Ascending aorta (tissue), 2 donors: ENCODE measurements at regions not wholly inside any gene's neighbourhood (a gene's known extent, or its start where the extent isn't known, plus 50 kb on each side); places are given as distances from the start of the nearest gene placed in this dataset.

Source experiments
- DNase-seq, 2 donors: peaks; one replicate each; pipeline ENCODE4 v3.0.0-alpha.2; 2019; ENCODE audit warnings: low spot score in 2 of 2
- H3K27ac ChIP-seq, 2 donors: fragments of 200-600 bp; sonication (generic); one replicate each; pipeline ENCODE4 v1.5.1; 2016 to 2017; ENCODE audit warnings: mild to moderate bottlenecking in 1 of 2
- H3K27me3 ChIP-seq: fragments of 200-600 bp; sonication (generic); one replicate; pipeline ENCODE4 v1.5.1; 2017
- H3K36me3 ChIP-seq, 2 donors: fragments of 200-600 bp; sonication (generic); one replicate each; pipeline ENCODE4 v1.5.1; 2016
- H3K4me1 ChIP-seq, 2 donors: fragments of 200-600 bp; sonication (generic); one replicate each; pipeline ENCODE4 v1.5.1; 2016 to 2017; ENCODE audit warnings: mild to moderate bottlenecking in 1 of 2
- H3K4me3 ChIP-seq, 2 donors: fragments of 200-600 bp; sonication (generic); one replicate each; pipeline ENCODE4 v1.5.1; 2016 to 2017; ENCODE audit warnings: mild to moderate bottlenecking in 1 of 2
- H3K9me3 ChIP-seq, 2 donors: fragments of 200-600 bp; sonication (generic); one replicate each; pipeline ENCODE4 v1.5.1; 2016
- intact Hi-C: fragments of 100-400 bp; cut with DNase I; formaldehyde crosslinking; loops from one replicate; pipeline ENCODE4 v1.15.1; 2023
- TF ChIP-seq, protein P1 (sequence below), 3 experiments: fragments of 200-600 bp in 2 of 3; fragments of 450-650 bp in 1 of 3; sonication (generic) in 2 of 3; IDR thresholded peaks; one replicate each; pipeline ENCODE4 v1.5.1; 2016 to 2019; ENCODE audit warnings: antibody characterized with exemption in 3 of 3, mild to moderate bottlenecking in 1 of 3, moderate library complexity in 1 of 3

DNA sequence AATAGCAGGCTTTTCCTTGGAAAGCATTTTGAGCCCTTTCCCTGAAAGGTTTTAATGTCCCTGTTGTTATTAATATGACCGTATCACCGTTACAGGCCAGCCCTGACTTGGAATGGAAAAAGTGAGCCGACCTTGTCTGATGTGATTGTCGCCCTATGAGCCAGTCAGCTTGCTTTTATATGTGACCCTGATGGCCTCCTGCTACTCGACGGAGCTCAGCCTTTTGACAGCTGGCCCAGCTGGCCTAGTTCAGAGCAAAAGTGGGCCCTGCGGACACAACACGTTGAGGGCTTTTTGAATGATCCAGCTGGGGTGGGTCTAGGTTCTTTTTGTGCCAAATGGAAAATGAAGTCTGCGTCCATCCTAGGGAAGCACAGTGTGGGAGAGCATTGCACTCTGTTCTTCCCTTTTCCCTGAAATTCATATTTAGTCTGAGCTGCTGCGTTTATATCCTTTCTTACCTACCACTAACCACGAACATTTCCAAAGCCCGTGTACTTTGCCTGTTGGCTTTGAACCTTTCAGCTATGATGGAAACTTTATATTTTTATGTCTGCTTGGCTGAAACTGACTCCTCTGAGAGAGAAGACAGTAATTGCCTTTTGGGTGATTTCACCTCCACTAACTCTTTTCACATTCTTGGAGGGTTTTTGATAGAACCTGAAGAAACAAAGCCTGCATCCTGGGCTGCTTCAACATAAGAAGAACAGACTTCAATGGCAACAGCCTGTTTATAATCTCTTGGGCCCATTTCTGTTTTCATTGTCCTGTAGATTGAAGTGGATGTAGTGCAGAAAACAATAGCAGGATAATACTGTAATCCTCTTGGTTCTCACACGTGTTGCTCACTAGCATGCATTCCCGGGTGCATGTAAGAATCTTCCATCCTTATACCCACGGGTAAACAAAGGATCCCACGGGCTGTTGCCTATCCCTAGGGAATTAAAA is 121.8 kb upstream of the HDGFL1 start:
- Histone ChIP-seq H3K36me3 (no peaks in the 10 kb centered on the region), H3K4me3 (no peak overlapping the region), H3K27me3 (no peaks in the 10 kb centered on the region), H3K4me1 (peaks cover 0 to 5% of the 10 kb centered on the region in 2 donors), H3K9me3 (no peaks in the 10 kb centered on the region), H3K27ac (peak overlapping the region; percentile 56 to 59)
- intact Hi-C loops: no loop called here
- TF ChIP-seq, protein P1, sequence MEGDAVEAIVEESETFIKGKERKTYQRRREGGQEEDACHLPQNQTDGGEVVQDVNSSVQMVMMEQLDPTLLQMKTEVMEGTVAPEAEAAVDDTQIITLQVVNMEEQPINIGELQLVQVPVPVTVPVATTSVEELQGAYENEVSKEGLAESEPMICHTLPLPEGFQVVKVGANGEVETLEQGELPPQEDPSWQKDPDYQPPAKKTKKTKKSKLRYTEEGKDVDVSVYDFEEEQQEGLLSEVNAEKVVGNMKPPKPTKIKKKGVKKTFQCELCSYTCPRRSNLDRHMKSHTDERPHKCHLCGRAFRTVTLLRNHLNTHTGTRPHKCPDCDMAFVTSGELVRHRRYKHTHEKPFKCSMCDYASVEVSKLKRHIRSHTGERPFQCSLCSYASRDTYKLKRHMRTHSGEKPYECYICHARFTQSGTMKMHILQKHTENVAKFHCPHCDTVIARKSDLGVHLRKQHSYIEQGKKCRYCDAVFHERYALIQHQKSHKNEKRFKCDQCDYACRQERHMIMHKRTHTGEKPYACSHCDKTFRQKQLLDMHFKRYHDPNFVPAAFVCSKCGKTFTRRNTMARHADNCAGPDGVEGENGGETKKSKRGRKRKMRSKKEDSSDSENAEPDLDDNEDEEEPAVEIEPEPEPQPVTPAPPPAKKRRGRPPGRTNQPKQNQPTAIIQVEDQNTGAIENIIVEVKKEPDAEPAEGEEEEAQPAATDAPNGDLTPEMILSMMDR (IDR thresholded peaks at IDR 0.05): no peak
- DNase-seq: no peak

DNA sequence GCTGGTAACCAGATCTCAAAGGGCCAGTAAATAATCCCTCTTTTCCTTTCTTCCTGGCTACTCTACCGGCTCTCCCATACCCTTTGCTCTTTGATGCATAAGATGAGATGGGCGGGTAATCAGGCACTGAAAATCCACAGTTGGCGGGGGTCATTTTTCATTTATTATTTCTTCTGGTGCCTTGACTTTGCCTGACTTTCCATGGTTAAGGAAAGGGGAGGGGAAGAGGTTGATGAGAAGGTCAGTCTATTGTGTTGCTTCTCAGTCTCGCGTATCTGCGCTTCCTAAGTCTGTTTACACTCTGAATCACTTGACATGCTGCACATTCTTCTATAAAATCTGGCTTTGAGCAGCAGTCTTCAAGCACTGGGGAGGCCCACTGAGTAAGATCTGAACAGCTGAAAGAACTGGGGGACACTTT is 121.1 kb upstream of the HDGFL1 start:
- Histone ChIP-seq H3K4me3 (no peak overlapping the region), H3K9me3 (no peaks in the 10 kb centered on the region), H3K27me3 (no peaks in the 10 kb centered on the region), H3K27ac (peak overlapping the region in 1 of 2 donors; percentile 59), H3K36me3 (no peaks in the 10 kb centered on the region), H3K4me1 (peaks cover 0 to 5% of the 10 kb centered on the region in 2 donors)
- TF ChIP-seq, protein P1 (IDR thresholded peaks at IDR 0.05): no peak
- DNase-seq: no peak
- intact Hi-C loops: no loop called here

DNA sequence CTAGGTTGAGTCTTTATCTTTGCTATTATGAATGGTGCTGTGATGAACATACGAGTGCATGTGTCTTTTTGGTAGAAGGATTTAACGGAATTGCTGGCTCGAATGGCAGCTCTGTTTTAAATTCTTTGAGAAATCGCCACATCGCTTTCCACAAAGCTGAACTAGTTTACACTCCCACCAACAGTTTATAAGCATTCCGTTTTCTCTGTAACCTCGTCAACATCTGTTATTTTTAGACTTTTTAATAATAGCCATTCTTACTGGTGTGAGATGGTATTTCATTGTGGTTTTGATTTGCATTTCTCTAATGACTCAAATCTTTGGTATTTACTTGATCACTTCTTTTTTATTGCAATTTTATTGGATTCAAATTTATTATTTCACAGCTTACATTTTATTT is 117.4 kb upstream of the HDGFL1 start:
- H3K9me3 ChIP-seq: peaks cover 0 to 4% of the 10 kb centered on the region in 2 donors
- intact Hi-C loops: no loop called here
- TF ChIP-seq, protein P1 (IDR thresholded peaks at IDR 0.05): no peak

DNA sequence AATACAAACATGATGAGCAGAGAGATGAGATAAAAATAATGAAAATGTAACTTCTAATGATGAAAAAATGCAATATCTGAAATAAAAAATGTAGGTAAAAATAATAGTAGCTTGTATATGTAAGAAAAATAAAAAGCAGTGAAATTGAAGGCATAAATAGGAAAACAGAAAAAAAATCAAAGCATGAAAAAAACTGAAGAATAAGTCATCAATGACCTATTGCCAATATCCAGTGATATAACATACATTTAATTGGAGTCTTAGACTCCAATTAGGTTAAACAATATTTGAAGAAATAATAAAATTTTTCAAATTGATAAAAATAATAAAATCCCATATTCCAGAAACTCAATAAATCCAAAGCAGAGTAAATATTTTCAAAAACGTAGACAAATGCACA is 114.0 kb upstream of the HDGFL1 start:
- no peak for DNase-seq
- no peaks in the 10 kb centered on the region for H3K4me1 ChIP-seq
- H3K27ac ChIP-seq: no peak overlapping the region
- no peaks in the 10 kb centered on the region for H3K27me3 ChIP-seq
- H3K36me3 ChIP-seq: no peaks in the 10 kb centered on the region
- intact Hi-C loops: no loop called here
- no peak overlapping the region for H3K4me3 ChIP-seq
- peaks cover 0 to 4% of the 10 kb centered on the region in 2 donors for H3K9me3 ChIP-seq
- TF ChIP-seq, protein P1 (IDR thresholded peaks at IDR 0.05): no peak

More for the DNA sequence above, 117.4 kb upstream of the HDGFL1 start:
- Histone ChIP-seq H3K27ac (no peak overlapping the region), H3K4me1 (peaks cover 0 to 3% of the 10 kb centered on the region in 2 donors), H3K36me3 (no peaks in the 10 kb centered on the region), H3K4me3 (no peak overlapping the region), H3K27me3 (no peaks in the 10 kb centered on the region)
- no peak for DNase-seq

DNA sequence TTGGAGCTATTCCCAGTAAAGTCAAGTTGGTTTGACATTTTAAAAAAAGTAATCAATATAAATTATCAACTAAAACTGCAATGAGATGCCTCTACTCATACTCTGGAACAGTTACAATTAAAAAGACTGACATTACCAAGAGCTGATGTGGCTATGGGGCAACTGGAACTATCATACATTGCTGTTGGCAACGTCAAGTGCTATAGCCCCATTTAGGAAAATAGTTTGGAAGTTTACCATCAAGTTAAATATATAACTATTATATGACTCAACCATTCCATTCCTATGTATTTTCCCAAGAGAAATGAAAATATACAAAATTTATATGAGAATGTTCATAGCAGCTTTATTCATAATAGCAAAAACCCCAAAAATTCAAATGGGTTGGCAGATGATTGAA is 111.4 kb upstream of the HDGFL1 start:
- H3K36me3 ChIP-seq: no peaks in the 10 kb centered on the region
- no peak for DNase-seq
- intact Hi-C loops: no loop called here
- no peak overlapping the region for H3K4me3 ChIP-seq
- H3K4me1 ChIP-seq: no peaks in the 10 kb centered on the region
- TF ChIP-seq, protein P1 (IDR thresholded peaks at IDR 0.05): no peak
- peaks cover 0 to 4% of the 10 kb centered on the region in 2 donors for H3K9me3 ChIP-seq
- H3K27ac ChIP-seq: no peak overlapping the region
- no peaks in the 10 kb centered on the region for H3K27me3 ChIP-seq
